Aorta (tissue), 5 donors: ENCODE measurements at regions not wholly inside any gene's neighbourhood (a gene's known extent, or its start where the extent isn't known, plus 50 kb on each side); places are given as distances from the start of the nearest gene placed in this dataset.

Experiments
- ATAC-seq: fragments of 200-7000 bp; cut with Tn5 transposase; one replicate; pipeline ENCODE4 v1.9.1; 2022; ENCODE audit warnings: moderate library complexity; ENCODE audit not compliant: low FRiP score
- DNase-seq, 2 donors: peaks; one replicate each; pipeline ENCODE4 v3.0.0-alpha.2; 2020
- H3K27ac ChIP-seq, 2 donors: one replicate each; pipeline ENCODE4 v1.5.1; 2013; ENCODE audit warnings: low read length in 2 of 2, mild to moderate bottlenecking in 2 of 2, moderate library complexity in 2 of 2, control low read depth in 1 of 2, inconsistent platforms in 1 of 2, low read depth in 1 of 2
- H3K27me3 ChIP-seq, 2 donors: one replicate each; pipeline ENCODE4 v1.6.1; 2013; ENCODE audit warnings: control low read depth in 1 of 2, low read length in 1 of 2, mild to moderate bottlenecking in 1 of 2, moderate library complexity in 1 of 2; ENCODE audit not compliant: insufficient read depth in 2 of 2, control insufficient read depth in 1 of 2
- H3K36me3 ChIP-seq, 2 donors: one replicate each; pipeline ENCODE4 v1.6.1; 2013; ENCODE audit warnings: control low read depth in 1 of 2, low read length in 1 of 2, mild to moderate bottlenecking in 1 of 2; ENCODE audit not compliant: insufficient read depth in 2 of 2, control insufficient read depth in 1 of 2
- H3K4me1 ChIP-seq, 2 donors: one replicate each; pipeline ENCODE4 v1.6.1; 2013; ENCODE audit warnings: low read length in 2 of 2, control low read depth in 1 of 2, mild to moderate bottlenecking in 1 of 2, moderate library complexity in 1 of 2; ENCODE audit not compliant: insufficient read depth in 2 of 2, control insufficient read depth in 1 of 2
- H3K4me3 ChIP-seq, 2 donors: one replicate each; pipeline ENCODE4 v1.5.1; 2013; ENCODE audit warnings: low read length in 2 of 2, control low read depth in 1 of 2, mild to moderate bottlenecking in 1 of 2
- H3K9me3 ChIP-seq: one replicate; pipeline ENCODE4 v1.6.1; 2013; ENCODE audit warnings: mild to moderate bottlenecking, low read length; ENCODE audit not compliant: control insufficient read depth
- WGBS, 2 donors: extraction: QIAGEN DNeasy Blood & Tissue Kit; methylation state at CpG; one replicate each; pipeline ENCODE4 v1.1.7; 2013; 5-methylcytosine and 5-hydroxymethylcytosine counted together
- intact Hi-C, 2 donors: fragments of 100-400 bp; cut with DNase I; formaldehyde crosslinking; loops; one replicate each; pipeline versions ENCODE4 v1.14.2 to v1.15.0; 2022
- donor health status: healthy with polysubstance abuse.
- donor health status: Bipolar disorder and iron deficiency.
- donor health status: DM: no; HTN: no; CAD: no.
- donor health status: DM: no; HTN: no; CAD: no.
- donor health status: DM: yes; HTN: yes; CAD: no.

DNA sequence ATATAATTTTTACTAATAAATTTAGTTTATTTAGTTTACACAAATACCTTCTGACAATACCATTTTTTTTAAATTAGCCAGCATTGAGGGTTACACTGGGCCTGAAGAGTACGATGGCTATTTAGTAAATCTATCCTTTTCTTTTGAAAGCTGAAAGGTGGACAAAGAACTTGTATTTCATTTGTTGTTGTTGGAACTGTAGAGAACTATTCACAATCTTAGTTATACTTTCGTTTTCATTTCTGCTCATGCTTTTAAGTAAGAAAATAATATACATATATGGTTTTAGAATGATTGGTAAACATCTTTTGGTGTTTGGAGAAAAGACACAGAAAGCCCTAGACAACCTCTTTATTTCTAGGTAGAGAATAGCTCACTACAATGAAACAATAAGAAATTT lies 165.3 kb upstream of the FAM83B start:
- Histone ChIP-seq H3K9me3 (no peaks in the 10 kb centered on the region), H3K27me3 (no peaks in the 10 kb centered on the region), H3K4me3 (no peak overlapping the region), H3K36me3 (no peaks in the 10 kb centered on the region), H3K4me1 (no peaks in the 10 kb centered on the region), H3K27ac (no peak overlapping the region)
- intact Hi-C loops, result no loop called here
- 24 to 33% methylated on average over 2 of the region's 2 CpGs for WGBS, 2 donors
- DNase-seq (no peak), ATAC-seq (no peak)

DNA sequence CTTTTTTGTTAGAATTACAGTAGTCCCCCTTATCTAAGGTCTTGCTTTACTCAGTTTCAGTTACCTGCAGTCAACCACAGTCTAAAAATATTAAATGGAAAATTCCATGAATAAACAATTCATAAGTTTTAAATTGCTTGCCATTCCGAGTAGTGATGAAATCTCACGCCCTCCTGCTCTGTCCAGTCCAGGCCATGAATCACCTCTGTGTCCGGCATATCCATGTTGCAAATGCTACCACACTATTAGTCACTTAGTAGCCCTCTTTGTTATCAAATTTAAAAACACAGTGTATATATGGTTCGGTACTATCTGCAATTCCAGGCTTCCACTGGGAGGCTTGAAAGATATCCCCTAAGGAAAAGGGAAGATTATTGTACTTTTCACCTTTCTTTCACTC lies 164.6 kb upstream of the FAM83B start:
- no peaks in the 10 kb centered on the region for H3K9me3 ChIP-seq
- no peaks in the 10 kb centered on the region for H3K27me3 ChIP-seq
- DNase-seq (no peak), ATAC-seq (no peak)
- no peaks in the 10 kb centered on the region for H3K36me3 ChIP-seq
- no peaks in the 10 kb centered on the region for H3K4me1 ChIP-seq
- no peak overlapping the region for H3K4me3 ChIP-seq
- whole genome bisulfite sequencing, 2 donors, result 53 to 63% methylated on average over 4 of the region's 4 CpGs
- intact Hi-C loops, result no loop called here
- no peak overlapping the region for H3K27ac ChIP-seq

DNA sequence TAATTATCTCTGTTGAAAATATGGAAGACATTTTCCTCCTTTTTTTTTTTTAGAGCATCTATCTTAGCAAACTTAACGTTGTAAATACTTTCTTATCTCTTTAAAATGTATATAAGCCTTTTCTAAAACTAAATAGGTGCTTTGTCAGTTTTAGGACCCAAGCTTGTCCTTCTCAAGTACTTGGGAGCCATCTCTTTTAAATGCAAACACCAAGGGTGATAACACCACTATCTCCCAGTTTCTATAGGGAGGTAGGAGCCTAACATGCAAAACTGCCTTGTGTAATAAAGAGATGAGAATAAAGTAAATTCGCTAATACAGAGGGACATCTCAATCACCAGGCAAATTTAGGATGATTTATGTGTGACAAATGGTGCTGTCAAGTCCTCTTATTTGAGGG lies 157.0 kb upstream of the FAM83B start:
- H3K4me3 ChIP-seq, result no peak overlapping the region
- intact Hi-C loops, result no loop called here
- no peaks in the 10 kb centered on the region for H3K27me3 ChIP-seq
- 49 to 71% methylated on average over 2 of the region's 2 CpGs for WGBS, 2 donors
- no peaks in the 10 kb centered on the region for H3K4me1 ChIP-seq
- no peaks in the 10 kb centered on the region for H3K9me3 ChIP-seq
- no peak for DNase-seq
- no peak overlapping the region for H3K27ac ChIP-seq
- no peaks in the 10 kb centered on the region for H3K36me3 ChIP-seq
- ATAC-seq, result no peak

DNA sequence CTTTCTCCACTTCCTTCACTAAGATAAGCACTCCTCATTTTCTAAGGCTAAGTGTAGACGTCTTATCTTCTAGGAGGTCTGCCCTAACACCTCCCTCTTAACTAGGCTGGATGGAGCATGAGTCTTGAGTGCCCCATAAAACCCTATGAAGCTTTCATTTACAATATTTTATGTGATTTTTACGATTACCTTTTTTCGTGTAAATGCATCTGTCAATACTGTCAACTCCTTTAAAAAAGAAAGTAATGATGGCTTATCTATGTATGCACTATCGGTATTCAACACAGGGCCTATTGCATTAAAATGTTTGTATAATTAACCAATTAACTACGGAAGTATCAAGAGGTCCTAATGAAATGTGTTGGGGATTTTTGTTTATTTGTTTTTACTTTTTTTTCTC lies 156.0 kb upstream of the FAM83B start:
- intact Hi-C loops, result no loop called here
- no peak for ATAC-seq
- no peak overlapping the region for H3K27ac ChIP-seq

DNA sequence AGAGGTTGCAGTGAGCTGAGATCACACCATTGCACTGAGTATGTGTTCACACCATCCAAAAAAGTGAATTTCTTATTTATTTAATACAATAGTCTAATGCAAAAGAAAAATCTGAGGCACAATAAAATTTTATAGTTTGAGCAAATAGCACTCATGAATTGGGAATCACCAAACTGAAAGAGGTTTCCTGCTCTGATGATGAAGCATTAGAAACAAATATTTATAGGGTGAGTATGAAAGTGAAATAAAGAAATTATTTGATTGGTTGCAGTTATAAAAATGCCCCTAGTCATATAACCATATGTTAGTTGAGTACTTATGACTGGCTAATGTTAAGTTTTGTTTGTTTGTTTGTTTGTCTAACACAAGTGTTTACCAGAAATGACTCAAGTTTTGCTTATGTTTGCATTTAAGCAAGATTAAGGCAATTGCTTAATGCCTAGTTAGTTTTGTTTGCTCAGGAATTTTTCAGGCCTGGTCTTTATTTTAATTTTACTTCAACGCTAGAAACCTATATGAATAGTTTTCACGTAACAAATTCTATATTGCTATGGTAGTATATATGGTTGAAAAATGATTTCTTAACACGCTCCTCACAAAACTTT lies 151.5 kb upstream of the FAM83B start:
- Histone ChIP-seq H3K9me3 (no peaks in the 10 kb centered on the region), H3K36me3 (no peaks in the 10 kb centered on the region), H3K4me3 (no peak overlapping the region), H3K4me1 (no peaks in the 10 kb centered on the region), H3K27me3 (no peaks in the 10 kb centered on the region), H3K27ac (no peak overlapping the region)
- DNase-seq, result no peak
- 97 to 99% methylated on average over 3 of the region's 3 CpGs for WGBS, 2 donors
- intact Hi-C loops, result no loop called here
- no peak for ATAC-seq

More for the DNA sequence above, 156.0 kb upstream of the FAM83B start:
- 67 to 68% methylated on average over 5 of the region's 5 CpGs for WGBS, 2 donors
- no peaks in the 10 kb centered on the region for H3K9me3 ChIP-seq
- no peak overlapping the region for H3K4me3 ChIP-seq
- no peaks in the 10 kb centered on the region for H3K36me3 ChIP-seq
- DNase-seq, result no peak
- no peaks in the 10 kb centered on the region for H3K4me1 ChIP-seq
- no peaks in the 10 kb centered on the region for H3K27me3 ChIP-seq

DNA sequence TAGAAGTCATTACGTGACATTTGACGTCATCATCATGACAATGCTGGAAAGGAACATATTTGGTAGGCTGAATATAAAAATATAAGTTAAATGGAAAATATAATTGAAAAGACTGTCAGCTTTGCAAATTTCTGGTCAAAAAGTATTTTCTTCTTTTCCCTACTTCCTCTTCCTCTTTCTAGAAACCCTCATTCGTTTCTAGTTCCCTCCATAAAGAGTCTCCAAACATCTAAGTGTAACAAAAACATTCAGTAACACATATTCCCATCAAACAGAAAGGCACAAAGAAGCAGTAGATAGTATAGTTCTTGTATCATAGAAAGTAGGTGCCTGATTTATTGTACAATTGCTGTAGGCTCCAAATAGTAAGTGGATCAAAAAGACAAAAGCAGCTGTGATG lies 150.8 kb upstream of the FAM83B start:
- DNase-seq (no peak), ATAC-seq (no peak)
- no peaks in the 10 kb centered on the region for H3K4me1 ChIP-seq
- no peak overlapping the region for H3K4me3 ChIP-seq
- H3K27ac ChIP-seq, result no peak overlapping the region
- intact Hi-C loops, result no loop called here
- H3K27me3 ChIP-seq, result no peaks in the 10 kb centered on the region
- 78% methylated on average over 3 of the region's 3 CpGs for WGBS, 2 donors
- H3K9me3 ChIP-seq, result no peaks in the 10 kb centered on the region
- H3K36me3 ChIP-seq, result no peaks in the 10 kb centered on the region

DNA sequence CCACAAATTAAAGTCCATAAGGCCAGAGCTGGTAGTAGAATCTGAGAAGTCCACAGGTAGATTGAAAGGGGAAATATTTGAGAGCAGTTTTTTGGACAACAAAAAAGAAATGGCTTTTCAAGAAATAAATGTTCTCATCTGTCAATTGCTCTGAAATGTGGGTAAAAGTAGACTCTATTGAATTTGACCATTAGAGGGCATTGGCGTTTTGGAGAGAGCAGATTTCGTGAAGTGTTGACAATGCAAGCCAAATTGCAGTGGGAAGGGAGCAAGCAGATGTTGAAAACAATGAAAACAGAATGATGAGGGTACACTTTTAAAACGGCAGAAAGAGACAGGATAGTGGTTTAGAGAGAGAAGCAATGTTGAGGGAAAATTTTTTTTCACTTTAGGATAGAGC lies 149.1 kb upstream of the FAM83B start:
- WGBS, 2 donors, result 33 to 36% methylated on average over 3 of the region's 3 CpGs

DNA sequence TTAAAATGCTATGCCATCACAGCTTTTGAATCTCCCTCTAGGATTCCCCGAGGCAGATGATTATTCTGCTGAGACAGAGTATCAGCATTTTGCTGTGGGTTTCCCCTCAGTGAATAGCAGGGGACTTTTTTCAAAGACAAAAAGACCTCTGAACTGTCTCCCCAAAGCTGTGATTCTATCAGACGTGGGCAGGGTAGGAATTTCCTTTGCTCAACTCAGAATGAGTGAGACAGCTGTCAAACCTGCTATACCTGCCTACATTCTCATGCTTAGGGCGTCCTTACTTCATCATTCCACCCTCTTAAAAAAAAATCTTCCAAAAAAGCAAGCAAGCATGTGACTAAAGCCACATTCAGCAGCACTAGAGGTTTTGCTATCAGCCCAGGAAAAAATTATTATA lies 147.6 kb upstream of the FAM83B start:
- Histone ChIP-seq H3K4me1 (no peaks in the 10 kb centered on the region), H3K27ac (no peak overlapping the region), H3K4me3 (no peak overlapping the region), H3K27me3 (no peaks in the 10 kb centered on the region), H3K36me3 (no peaks in the 10 kb centered on the region), H3K9me3 (no peaks in the 10 kb centered on the region)
- WGBS, 2 donors, result 40 to 41% methylated on average over 3 of the region's 3 CpGs
- no peak for DNase-seq
- intact Hi-C loops, result no loop called here
- no peak for ATAC-seq

More for the DNA sequence above, 149.1 kb upstream of the FAM83B start:
- Histone ChIP-seq H3K4me1 (no peaks in the 10 kb centered on the region), H3K4me3 (no peak overlapping the region), H3K9me3 (no peaks in the 10 kb centered on the region), H3K27ac (no peak overlapping the region), H3K27me3 (no peaks in the 10 kb centered on the region), H3K36me3 (no peaks in the 10 kb centered on the region)
- DNase-seq (no peak), ATAC-seq (no peak)
- intact Hi-C loops, result no loop called here

DNA sequence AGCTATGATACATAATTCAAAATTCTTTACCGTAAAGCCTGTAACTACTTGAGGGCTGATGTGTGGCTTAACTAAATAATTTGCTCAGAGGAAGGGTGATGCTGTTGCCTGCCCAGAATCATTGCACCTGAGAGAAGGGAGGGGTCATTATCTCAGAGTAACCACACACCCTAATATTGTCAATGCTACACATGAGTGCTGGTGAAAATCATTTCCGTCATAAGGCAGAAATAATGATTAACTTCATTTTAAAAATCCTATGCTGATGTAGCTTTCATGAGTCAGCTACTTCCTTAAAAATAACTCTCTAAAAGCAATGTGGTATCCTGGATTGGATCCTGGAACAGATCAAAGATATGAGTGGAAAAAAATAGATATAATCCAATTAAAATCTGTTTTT lies 146.4 kb upstream of the FAM83B start:
- 62 to 67% methylated on average over 2 of the region's 2 CpGs for WGBS, 2 donors
- Histone ChIP-seq H3K27me3 (no peaks in the 10 kb centered on the region), H3K9me3 (no peaks in the 10 kb centered on the region), H3K27ac (no peak overlapping the region), H3K4me1 (no peaks in the 10 kb centered on the region), H3K36me3 (no peaks in the 10 kb centered on the region), H3K4me3 (no peak overlapping the region)
- intact Hi-C loops, result no loop called here
- ATAC-seq (no peak), DNase-seq (no peak)
